WERI-Rb-1 (cell line): ENCODE measurements at regions not wholly inside any gene's neighbourhood (a gene's known extent, or its start where the extent isn't known, plus 50 kb on each side); places are given as distances from the start of the nearest gene placed in this dataset.

Experiments used
- DNase-seq: peaks from one replicate; pipeline ENCODE4 v3.0.0-alpha.2; 2020
- H3K27ac ChIP-seq: fragments of 250-450 bp; sonication (Bioruptor Pico); 2 replicates; pipeline ENCODE4 v1.5.1; 2020; ENCODE audit warnings: mild to moderate bottlenecking, moderate library complexity
- H3K27me3 ChIP-seq: fragments of 250-450 bp; sonication (Bioruptor Pico); 2 replicates; pipeline ENCODE4 v1.5.1; 2021; ENCODE audit warnings: mild to moderate bottlenecking, low read depth, moderate library complexity; ENCODE audit not compliant: insufficient read depth, severe bottlenecking
- H3K36me3 ChIP-seq: fragments of 250-450 bp; sonication (Bioruptor Pico); 2 replicates; pipeline ENCODE4 v1.5.1; 2020; ENCODE audit warnings: mild to moderate bottlenecking, moderate library complexity
- H3K4me3 ChIP-seq: 2 replicates; pipeline ENCODE4 v1.5.1; 2011; ENCODE audit warnings: low read depth, mild to moderate bottlenecking, control low read depth, low read length
- H3K9me3 ChIP-seq: fragments of 250-450 bp; sonication (Bioruptor Pico); 2 replicates; pipeline ENCODE4 v1.5.1; 2021; ENCODE audit warnings: mild to moderate bottlenecking, moderate library complexity; ENCODE audit not compliant: severe bottlenecking
- TF ChIP-seq, protein P1 (sequence below): IDR thresholded peaks from 2 replicates; pipeline ENCODE4 v1.5.1; 2011; ENCODE audit warnings: low read depth, mild to moderate bottlenecking, control low read depth, inconsistent platforms, low read length

DNA sequence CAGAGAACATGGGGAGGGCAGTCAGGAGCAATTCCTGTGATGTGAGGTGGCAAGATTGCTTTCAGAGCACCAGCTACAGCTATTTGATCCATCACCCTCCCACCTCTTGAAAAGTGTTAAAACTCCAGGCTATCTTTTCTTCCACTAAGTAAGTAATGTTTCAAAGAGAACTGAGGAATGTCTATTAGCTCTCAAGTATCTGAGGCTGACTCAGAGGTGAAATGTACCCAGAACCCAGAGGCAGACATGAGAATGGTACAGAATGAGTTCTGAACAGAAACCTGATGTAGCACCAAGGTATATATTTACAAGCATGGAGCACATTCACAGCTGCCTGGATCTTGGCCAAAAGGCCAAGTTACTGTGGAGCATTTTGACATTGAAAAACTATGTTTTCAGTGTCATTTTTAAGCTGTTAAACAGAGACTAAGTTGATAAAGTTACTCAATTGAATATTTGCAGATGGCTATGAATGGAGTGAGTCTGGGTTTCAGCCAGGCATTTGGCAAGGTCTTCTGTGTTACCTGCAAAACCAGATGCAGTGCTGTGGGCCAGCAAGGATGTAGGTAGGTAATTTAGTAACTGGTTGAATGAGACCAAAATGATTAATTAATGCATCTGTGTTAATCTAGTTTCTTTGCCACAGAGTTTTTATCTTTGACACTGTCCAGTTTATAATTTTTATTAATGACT, 227.7 kb upstream of the CD96 start:
- no peak for DNase-seq
- H3K36me3 ChIP-seq, result no peaks in the 10 kb centered on the region
- no peak overlapping the region for H3K27ac ChIP-seq

DNA sequence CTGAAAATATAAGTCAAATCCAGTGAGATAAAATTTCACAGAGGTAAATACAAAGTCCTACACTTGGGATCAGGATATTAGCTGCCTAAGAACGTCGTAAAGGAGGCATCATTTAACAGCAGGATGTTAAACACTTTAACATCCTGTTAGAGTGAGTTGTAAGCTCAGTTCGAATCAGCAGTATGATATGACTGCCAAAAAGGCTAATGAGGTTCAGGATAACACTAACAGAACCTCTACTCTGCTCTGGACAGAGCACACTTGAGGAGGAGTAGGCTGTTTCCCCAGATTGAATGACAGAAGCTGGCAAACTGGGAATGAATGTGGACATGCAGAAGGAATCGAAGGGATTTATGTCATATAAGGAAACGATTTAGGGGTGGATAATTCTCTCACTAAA, 227.1 kb upstream of the CD96 start:
- Histone ChIP-seq H3K27ac (no peak overlapping the region), H3K36me3 (no peaks in the 10 kb centered on the region), H3K9me3 (no peaks in the 10 kb centered on the region), H3K27me3 (no peaks in the 10 kb centered on the region), H3K4me3 (no peak overlapping the region)
- no peak for DNase-seq
- TF ChIP-seq, protein P1, sequence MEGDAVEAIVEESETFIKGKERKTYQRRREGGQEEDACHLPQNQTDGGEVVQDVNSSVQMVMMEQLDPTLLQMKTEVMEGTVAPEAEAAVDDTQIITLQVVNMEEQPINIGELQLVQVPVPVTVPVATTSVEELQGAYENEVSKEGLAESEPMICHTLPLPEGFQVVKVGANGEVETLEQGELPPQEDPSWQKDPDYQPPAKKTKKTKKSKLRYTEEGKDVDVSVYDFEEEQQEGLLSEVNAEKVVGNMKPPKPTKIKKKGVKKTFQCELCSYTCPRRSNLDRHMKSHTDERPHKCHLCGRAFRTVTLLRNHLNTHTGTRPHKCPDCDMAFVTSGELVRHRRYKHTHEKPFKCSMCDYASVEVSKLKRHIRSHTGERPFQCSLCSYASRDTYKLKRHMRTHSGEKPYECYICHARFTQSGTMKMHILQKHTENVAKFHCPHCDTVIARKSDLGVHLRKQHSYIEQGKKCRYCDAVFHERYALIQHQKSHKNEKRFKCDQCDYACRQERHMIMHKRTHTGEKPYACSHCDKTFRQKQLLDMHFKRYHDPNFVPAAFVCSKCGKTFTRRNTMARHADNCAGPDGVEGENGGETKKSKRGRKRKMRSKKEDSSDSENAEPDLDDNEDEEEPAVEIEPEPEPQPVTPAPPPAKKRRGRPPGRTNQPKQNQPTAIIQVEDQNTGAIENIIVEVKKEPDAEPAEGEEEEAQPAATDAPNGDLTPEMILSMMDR, result no peak

More for the DNA sequence above, 227.7 kb upstream of the CD96 start:
- Histone ChIP-seq H3K9me3 (no peaks in the 10 kb centered on the region), H3K27me3 (no peaks in the 10 kb centered on the region), H3K4me3 (no peak overlapping the region)
- TF ChIP-seq, protein P1, result no peak

DNA sequence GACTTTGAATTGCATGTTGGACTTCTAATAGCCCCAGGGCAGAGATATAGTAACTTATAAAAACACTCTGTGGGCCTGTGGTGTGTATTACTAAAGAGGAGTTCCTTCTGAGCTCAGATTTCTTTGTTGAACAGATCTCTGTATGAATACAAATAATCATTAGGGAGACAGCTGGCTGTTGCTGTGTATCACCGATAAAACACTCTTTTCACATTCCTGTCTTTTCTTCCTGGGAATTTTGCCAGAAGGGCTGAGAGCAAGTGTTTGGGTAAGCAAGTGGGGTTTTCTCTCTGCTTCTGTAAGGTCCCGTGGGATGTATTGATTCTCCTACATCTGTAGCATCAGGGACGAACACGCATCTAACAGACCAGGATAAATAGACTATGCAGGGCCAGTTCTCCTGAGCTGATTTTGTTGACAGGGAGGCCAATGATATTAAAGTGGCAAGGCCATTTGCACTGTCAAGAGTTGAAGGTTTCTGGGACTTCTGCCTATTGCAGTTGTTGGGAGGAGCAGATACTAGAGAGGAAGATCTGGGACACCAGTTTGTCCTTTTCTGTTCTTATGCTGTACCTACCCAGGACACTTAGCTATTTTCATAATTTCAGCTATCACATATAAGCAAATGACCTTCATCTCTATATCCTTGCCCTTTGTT, 225.9 kb upstream of the CD96 start:
- TF ChIP-seq, protein P1, result no peak
- Histone ChIP-seq H3K36me3 (no peaks in the 10 kb centered on the region), H3K4me3 (no peak overlapping the region), H3K9me3 (no peaks in the 10 kb centered on the region), H3K27ac (no peak overlapping the region), H3K27me3 (no peaks in the 10 kb centered on the region)
- DNase-seq, result no peak

DNA sequence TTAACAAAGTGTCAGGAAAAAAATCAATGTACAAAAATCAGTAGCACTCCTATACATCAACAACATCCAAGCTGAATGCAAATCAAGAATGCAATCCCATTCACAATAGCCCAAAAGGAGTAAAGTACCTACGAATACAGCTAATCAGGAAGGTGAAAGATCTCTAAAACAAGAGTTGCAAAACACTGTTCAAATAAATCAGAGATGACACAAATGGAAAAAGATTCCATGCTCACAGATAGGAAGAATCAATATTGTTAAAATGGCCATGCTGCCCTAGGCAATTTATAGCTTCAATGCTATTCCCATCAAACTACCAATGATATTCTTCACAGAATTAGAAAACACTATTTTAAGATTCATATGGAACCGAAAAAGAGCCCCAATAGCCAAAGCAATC, 223.7 kb upstream of the CD96 start:
- Histone ChIP-seq H3K36me3 (no peaks in the 10 kb centered on the region), H3K4me3 (no peak overlapping the region), H3K27me3 (no peaks in the 10 kb centered on the region), H3K9me3 (no peaks in the 10 kb centered on the region), H3K27ac (no peak overlapping the region)
- TF ChIP-seq, protein P1, result no peak
- DNase-seq, result no peak

DNA sequence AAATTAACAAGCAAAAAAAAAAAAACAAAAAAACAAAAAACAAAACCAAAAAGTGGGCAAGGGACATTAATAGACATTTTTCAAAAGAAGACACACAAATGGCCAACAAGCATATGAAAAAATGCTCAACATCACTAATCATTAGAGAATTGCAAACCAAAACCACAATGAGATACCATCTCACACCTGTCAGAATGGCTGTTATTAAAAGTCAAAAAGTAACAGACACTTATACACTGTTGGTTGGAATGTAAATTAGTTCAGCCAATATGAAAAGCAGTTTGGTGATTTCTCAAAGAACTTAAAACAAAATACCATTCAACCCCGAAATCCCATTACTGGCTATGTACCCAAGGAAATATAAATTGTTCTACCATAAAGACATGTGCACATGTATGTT, 222.4 kb upstream of the CD96 start:
- H3K27me3 ChIP-seq, result no peaks in the 10 kb centered on the region
- H3K4me3 ChIP-seq, result no peak overlapping the region
- H3K27ac ChIP-seq, result no peak overlapping the region
- TF ChIP-seq, protein P1, result no peak
- DNase-seq, result no peak
- no peaks in the 10 kb centered on the region for H3K36me3 ChIP-seq
- H3K9me3 ChIP-seq, result no peaks in the 10 kb centered on the region
